Neural progenitor cell (in vitro differentiated cells): ENCODE measurements at regions not wholly inside any gene's neighbourhood (a gene's known extent, or its start where the extent isn't known, plus 50 kb on each side); places are given as distances from the start of the nearest gene placed in this dataset.

Experiments
- DNase-seq: peaks from one replicate; pipeline ENCODE4 v3.0.0-alpha.2; 2016; ENCODE audit warnings: low spot score
- H2AFZ ChIP-seq: fragments of 200-600 bp; sonication (generic); replicated peaks from 2 replicates; pipeline ENCODE4 v1.6.1; 2016; ENCODE audit warnings: antibody characterized with exemption
- H3F3A ChIP-seq: fragments of 200-600 bp; sonication (generic); 2 replicates; pipeline ENCODE4 v1.6.1; 2016; ENCODE audit warnings: antibody characterized with exemption, low read depth
- H3K27ac ChIP-seq: fragments of 200-600 bp; sonication (generic); 2 replicates; pipeline ENCODE4 v1.5.1; 2016; ENCODE audit warnings: mild to moderate bottlenecking
- H3K27me3 ChIP-seq: fragments of 200-600 bp; sonication (generic); 2 replicates; pipeline ENCODE4 v1.6.1; 2016; ENCODE audit warnings: mild to moderate bottlenecking, moderate library complexity
- H3K36me3 ChIP-seq: fragments of 200-600 bp; sonication (generic); 2 replicates; pipeline ENCODE4 v1.5.1; 2016
- H3K4me1 ChIP-seq: fragments of 200-600 bp; sonication (generic); 2 replicates; pipeline ENCODE4 v1.6.1; 2016; ENCODE audit warnings: mixed run types
- H3K4me2 ChIP-seq: fragments of 200-600 bp; sonication (generic); 2 replicates; pipeline ENCODE4 v1.6.1; 2016
- H3K4me3 ChIP-seq: fragments of 200-600 bp; sonication (generic); 2 replicates; pipeline ENCODE4 v1.5.1; 2016
- H3K79me2 ChIP-seq: fragments of 200-600 bp; sonication (generic); 2 replicates; pipeline ENCODE4 v1.6.1; 2016; ENCODE audit warnings: low read depth
- H3K9ac ChIP-seq: fragments of 200-600 bp; sonication (generic); 2 replicates; pipeline ENCODE4 v1.6.1; 2016
- H3K9me3 ChIP-seq: fragments of 200-600 bp; sonication (generic); 2 replicates; pipeline ENCODE4 v1.5.1; 2016; ENCODE audit warnings: low read depth
- H4K20me1 ChIP-seq: fragments of 200-600 bp; sonication (generic); 2 replicates; pipeline ENCODE4 v1.6.1; 2016; ENCODE audit warnings: low read depth
- H3K27ac Mint-ChIP-seq: 3 replicates; pipeline ENCODE4 v1.8.0; 2021; ENCODE audit warnings: mixed read lengths
- H3K27me3 Mint-ChIP-seq: 2 replicates; pipeline ENCODE4 v1.8.0; 2022; ENCODE audit warnings: low read depth, mild to moderate bottlenecking, inconsistent platforms, moderate library complexity, mixed read lengths; ENCODE audit not compliant: insufficient read depth
- H3K36me3 Mint-ChIP-seq: 3 replicates; pipeline ENCODE4 v1.8.0; 2021; ENCODE audit warnings: mixed read lengths
- H3K4me1 Mint-ChIP-seq: 3 replicates; pipeline ENCODE4 v1.8.0; 2021; ENCODE audit warnings: mixed read lengths
- H3K4me3 Mint-ChIP-seq: 3 replicates; pipeline ENCODE4 v1.8.0; 2021; ENCODE audit warnings: mild to moderate bottlenecking, moderate library complexity, mixed read lengths
- H3K9me3 Mint-ChIP-seq: 3 replicates; pipeline ENCODE4 v1.8.0; 2020; ENCODE audit warnings: mixed read lengths
- EZH2 ChIP-seq: fragments of 200-600 bp; sonication (generic); IDR thresholded peaks from 2 replicates; pipeline ENCODE4 v1.6.1; 2017; ENCODE audit warnings: antibody characterized with exemption, mild to moderate bottlenecking, moderate library complexity
- EZH2phosphoT487 ChIP-seq: fragments of 200-600 bp; sonication (generic); IDR thresholded peaks from 2 replicates; pipeline ENCODE4 v1.6.1; 2017; ENCODE audit warnings: antibody characterized with exemption
- TF ChIP-seq, protein P1 (sequence below): fragments of 200-600 bp; sonication (generic); IDR thresholded peaks from 2 replicates; pipeline ENCODE4 v1.5.1; 2017; ENCODE audit warnings: antibody characterized with exemption, mild to moderate bottlenecking

DNA sequence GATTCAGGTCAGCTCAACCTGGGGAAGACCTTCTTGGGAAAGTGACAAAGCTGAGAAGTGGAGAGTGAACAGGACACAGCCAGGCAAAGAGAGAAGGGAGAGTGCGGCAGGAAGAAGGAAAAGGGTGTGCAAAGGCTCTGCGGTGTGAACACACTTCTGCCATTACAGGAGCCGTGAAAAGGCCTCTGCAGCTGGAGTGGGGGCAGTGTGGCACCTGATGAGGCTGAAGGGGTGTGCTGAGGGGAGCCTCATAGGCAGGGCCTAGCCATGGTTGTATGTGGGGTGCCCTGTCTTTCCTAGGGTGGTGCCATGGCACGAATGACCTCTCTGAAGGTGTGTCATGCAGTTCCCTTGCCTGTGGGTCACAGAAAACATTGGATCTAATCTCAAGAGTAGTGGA is 347.6 kb downstream of the CYRIA start:
- no peak overlapping the region for H3K9ac ChIP-seq
- TF ChIP-seq EZH2 = no peak
- TF ChIP-seq, protein P1, sequence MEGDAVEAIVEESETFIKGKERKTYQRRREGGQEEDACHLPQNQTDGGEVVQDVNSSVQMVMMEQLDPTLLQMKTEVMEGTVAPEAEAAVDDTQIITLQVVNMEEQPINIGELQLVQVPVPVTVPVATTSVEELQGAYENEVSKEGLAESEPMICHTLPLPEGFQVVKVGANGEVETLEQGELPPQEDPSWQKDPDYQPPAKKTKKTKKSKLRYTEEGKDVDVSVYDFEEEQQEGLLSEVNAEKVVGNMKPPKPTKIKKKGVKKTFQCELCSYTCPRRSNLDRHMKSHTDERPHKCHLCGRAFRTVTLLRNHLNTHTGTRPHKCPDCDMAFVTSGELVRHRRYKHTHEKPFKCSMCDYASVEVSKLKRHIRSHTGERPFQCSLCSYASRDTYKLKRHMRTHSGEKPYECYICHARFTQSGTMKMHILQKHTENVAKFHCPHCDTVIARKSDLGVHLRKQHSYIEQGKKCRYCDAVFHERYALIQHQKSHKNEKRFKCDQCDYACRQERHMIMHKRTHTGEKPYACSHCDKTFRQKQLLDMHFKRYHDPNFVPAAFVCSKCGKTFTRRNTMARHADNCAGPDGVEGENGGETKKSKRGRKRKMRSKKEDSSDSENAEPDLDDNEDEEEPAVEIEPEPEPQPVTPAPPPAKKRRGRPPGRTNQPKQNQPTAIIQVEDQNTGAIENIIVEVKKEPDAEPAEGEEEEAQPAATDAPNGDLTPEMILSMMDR = no peak
- no peak for TF ChIP-seq EZH2phosphoT487

DNA sequence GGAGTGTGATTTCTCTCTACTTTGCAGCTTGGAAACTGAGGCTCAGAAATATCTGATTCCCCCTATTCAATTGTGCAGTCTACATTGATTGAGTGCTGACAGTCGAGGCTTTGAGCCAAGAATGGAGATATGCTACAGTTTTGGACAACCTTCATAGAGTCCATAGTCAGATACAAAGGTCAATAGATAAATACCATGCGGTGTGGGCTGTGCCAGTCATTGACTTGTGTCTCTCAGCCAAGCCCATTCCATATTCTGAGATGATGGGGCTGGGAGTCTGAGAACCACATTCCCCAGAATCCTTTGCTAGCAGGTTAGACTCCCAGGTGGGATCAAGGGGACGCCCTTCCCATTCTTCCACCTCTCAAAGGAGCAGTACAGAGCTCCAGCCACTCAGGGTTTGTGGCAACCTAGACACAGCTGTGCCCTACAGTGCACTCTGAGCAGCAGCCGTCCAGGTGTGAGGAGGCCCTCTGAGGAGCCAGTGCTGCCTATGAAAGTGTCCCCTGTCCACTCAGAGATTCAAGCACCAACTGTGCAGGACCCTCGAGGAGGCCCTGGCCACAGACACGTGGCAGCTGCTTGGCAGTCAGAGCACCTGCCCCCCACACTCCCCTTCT is 348.3 kb downstream of the CYRIA start:
- H3K36me3 ChIP-seq = no peaks in the 10 kb centered on the region
- Mint-ChIP-seq H3K27me3 (peaks cover 4% of the 10 kb centered on the region), H3K4me3 (no peak overlapping the region), H3K9me3 (peaks cover 3% of the 10 kb centered on the region), H3K36me3 (no peaks in the 10 kb centered on the region), H3K27ac (peak overlapping the region; percentile 43), H3K4me1 (peaks cover 54% of the 10 kb centered on the region)
- H3K27ac ChIP-seq = no peak overlapping the region
- no peak overlapping the region for H2AFZ ChIP-seq
- H3K9ac ChIP-seq = no peak overlapping the region
- H3K4me2 ChIP-seq = no peak overlapping the region
- peaks cover 39% of the 10 kb centered on the region for H3K4me1 ChIP-seq
- no peak for TF ChIP-seq EZH2phosphoT487
- TF ChIP-seq EZH2 = no peak
- TF ChIP-seq, protein P1 = no peak
- H3K4me3 ChIP-seq = no peak overlapping the region
- H3K27me3 ChIP-seq = no peaks in the 10 kb centered on the region
- peaks cover 13% of the 10 kb centered on the region for H3F3A ChIP-seq
- H3K9me3 ChIP-seq = no peaks in the 10 kb centered on the region
- H3K79me2 ChIP-seq = no peaks in the 10 kb centered on the region
- no peaks in the 10 kb centered on the region for H4K20me1 ChIP-seq
- no peak for DNase-seq

More for the DNA sequence above, 347.6 kb downstream of the CYRIA start:
- Histone ChIP-seq H3K9me3 (no peaks in the 10 kb centered on the region), H3K4me2 (no peak overlapping the region), H3K36me3 (no peaks in the 10 kb centered on the region), H3K27ac (no peak overlapping the region), H2AFZ (no peak overlapping the region), H3K27me3 (no peaks in the 10 kb centered on the region), H3K4me3 (no peak overlapping the region), H3K79me2 (no peaks in the 10 kb centered on the region), H3F3A (peaks cover 13% of the 10 kb centered on the region), H4K20me1 (no peaks in the 10 kb centered on the region), H3K4me1 (peaks cover 46% of the 10 kb centered on the region)
- Mint-ChIP-seq H3K27me3 (peaks cover 5% of the 10 kb centered on the region), H3K36me3 (no peaks in the 10 kb centered on the region), H3K4me3 (peak overlapping the region; percentile 40), H3K27ac (peak overlapping the region; percentile 90), H3K9me3 (peaks cover 3% of the 10 kb centered on the region), H3K4me1 (peaks cover 58% of the 10 kb centered on the region)
- DNase-seq = no peak

DNA sequence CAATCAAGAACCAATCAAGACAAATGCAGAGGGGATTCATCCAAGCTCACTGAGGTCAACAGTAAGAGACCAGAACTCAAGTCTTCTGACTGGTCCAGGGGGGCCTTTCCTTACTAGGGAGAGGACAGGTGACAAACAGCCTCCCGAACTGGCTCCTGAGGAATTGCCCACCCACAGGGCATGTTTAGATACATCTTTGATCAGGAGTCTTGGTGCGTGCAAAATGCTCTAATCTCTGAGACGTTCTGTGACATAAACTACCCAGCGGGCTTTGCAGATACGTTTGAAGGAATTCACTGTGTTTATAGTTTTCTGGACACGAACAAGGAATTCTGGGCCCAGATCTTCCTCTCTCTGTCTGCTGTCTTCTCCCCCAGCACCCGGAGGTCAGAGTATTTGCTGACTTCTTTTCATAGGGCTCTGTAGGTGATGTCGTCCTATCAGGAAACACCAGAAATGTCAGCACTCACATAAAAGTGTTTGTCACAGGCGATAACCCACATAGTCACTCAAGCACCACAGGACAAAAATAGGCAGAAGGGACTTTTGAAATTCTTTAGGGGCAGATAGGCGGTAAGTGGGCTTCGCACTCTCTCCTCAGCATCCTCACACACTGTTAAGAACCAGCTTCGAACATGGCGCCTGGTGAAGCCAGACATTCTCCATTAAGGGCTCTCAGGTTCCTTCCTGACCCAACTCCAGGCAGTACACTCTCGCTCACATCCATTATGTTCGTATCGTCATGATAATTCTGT is 349.0 kb downstream of the CYRIA start:
- H3K36me3 Mint-ChIP-seq = no peaks in the 10 kb centered on the region
- H3K27ac Mint-ChIP-seq = no peak overlapping the region
- no peak overlapping the region for H2AFZ ChIP-seq
- no peaks in the 10 kb centered on the region for H3K36me3 ChIP-seq
- no peak overlapping the region for H3K27ac ChIP-seq
- peaks cover 45% of the 10 kb centered on the region for H3K4me1 ChIP-seq
- no peak for DNase-seq
- H3K9me3 ChIP-seq = no peaks in the 10 kb centered on the region
- peaks cover 3% of the 10 kb centered on the region for H3K9me3 Mint-ChIP-seq
- H3K27me3 ChIP-seq = no peaks in the 10 kb centered on the region
- no peak overlapping the region for H3K4me3 ChIP-seq
- no peak overlapping the region for H3K4me3 Mint-ChIP-seq
- no peak overlapping the region for H3K9ac ChIP-seq
- peaks cover 13% of the 10 kb centered on the region for H3F3A ChIP-seq
- peaks cover 2% of the 10 kb centered on the region for H3K27me3 Mint-ChIP-seq
- H4K20me1 ChIP-seq = no peaks in the 10 kb centered on the region
- H3K79me2 ChIP-seq = no peaks in the 10 kb centered on the region
- no peak overlapping the region for H3K4me2 ChIP-seq
- peaks cover 56% of the 10 kb centered on the region for H3K4me1 Mint-ChIP-seq
- TF ChIP-seq EZH2 = no peak
- TF ChIP-seq, protein P1 = no peak
- no peak for TF ChIP-seq EZH2phosphoT487
